Fibroblast of mammary gland (primary cell): ENCODE measurements at regions not wholly inside any gene's neighbourhood (a gene's known extent, or its start where the extent isn't known, plus 50 kb on each side); places are given as distances from the start of the nearest gene placed in this dataset.

ENCODE experiments used
- DNase-seq: peaks from one replicate; pipeline ENCODE4 v3.0.0-alpha.2; 2010; ENCODE audit warnings: low read depth
- H3K4me3 ChIP-seq: 2 replicates; pipeline ENCODE4 v1.5.1; 2011; ENCODE audit warnings: low read depth, mild to moderate bottlenecking, low read length, moderate library complexity; ENCODE audit not compliant: control insufficient read depth
- TF ChIP-seq, protein P1 (sequence below): conservative IDR thresholded peaks from 2 replicates; pipeline ENCODE4 v1.5.1; 2011; ENCODE audit warnings: low read depth, low read length, inconsistent platforms; ENCODE audit not compliant: control insufficient read depth, insufficient read depth

DNA sequence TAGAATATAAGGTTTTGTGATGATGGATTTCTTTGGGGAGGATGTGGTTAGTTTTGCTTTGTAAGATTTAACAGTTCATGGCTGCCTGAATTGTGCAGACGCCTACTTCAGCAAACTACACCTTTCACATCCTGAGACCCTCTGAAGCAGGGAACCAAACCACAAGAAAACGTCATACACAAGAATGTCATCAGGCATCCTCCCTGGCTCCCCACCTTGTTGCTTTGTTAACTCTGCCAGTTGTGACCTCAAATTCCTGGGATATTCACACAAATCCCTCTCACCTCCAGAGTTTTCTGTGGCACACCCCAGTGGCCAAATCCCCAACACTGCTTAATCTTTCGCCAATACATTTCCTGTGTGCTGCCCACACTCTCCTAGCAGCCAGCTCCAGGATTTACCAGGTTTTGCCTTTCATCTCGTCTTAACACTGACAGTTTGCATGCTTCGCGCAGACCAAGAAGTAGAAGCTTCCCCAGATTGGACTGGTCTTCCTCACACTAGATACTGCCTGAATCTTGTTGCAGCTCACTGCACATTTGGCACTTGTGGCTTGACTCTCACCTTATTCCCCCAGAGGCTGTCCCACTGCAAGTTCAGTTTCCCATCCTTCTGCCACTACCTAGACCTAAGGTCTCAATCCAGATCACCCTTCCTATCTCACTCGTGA is 51.1 kb upstream of the CTTNBP2NL start:
- no peak for DNase-seq
- no peak overlapping the region for H3K4me3 ChIP-seq

More for the DNA sequence above, 51.1 kb upstream of the CTTNBP2NL start:
- TF ChIP-seq, protein P1, sequence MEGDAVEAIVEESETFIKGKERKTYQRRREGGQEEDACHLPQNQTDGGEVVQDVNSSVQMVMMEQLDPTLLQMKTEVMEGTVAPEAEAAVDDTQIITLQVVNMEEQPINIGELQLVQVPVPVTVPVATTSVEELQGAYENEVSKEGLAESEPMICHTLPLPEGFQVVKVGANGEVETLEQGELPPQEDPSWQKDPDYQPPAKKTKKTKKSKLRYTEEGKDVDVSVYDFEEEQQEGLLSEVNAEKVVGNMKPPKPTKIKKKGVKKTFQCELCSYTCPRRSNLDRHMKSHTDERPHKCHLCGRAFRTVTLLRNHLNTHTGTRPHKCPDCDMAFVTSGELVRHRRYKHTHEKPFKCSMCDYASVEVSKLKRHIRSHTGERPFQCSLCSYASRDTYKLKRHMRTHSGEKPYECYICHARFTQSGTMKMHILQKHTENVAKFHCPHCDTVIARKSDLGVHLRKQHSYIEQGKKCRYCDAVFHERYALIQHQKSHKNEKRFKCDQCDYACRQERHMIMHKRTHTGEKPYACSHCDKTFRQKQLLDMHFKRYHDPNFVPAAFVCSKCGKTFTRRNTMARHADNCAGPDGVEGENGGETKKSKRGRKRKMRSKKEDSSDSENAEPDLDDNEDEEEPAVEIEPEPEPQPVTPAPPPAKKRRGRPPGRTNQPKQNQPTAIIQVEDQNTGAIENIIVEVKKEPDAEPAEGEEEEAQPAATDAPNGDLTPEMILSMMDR = no peak
